SJSA1 (cell line): ENCODE measurements at regions not wholly inside any gene's neighbourhood (a gene's known extent, or its start where the extent isn't known, plus 50 kb on each side); places are given as distances from the start of the nearest gene placed in this dataset.

Source experiments
- DNase-seq, 2 experiments: peaks; one replicate each; pipeline ENCODE4 v3.0.0-alpha.2; 2015 to 2020; ENCODE audit warnings: low spot score in 2 of 2, low read depth in 1 of 2
- H3K27ac ChIP-seq: fragments of 250-450 bp; sonication (Bioruptor Pico); 2 replicates; pipeline ENCODE4 v1.5.1; 2020; ENCODE audit warnings: mild to moderate bottlenecking, moderate library complexity
- H3K27me3 ChIP-seq: fragments of 250-450 bp; sonication (Bioruptor Pico); replicated peaks from 2 replicates; pipeline ENCODE4 v1.5.1; 2020; ENCODE audit warnings: mild to moderate bottlenecking, moderate library complexity
- H3K36me3 ChIP-seq: fragments of 250-450 bp; sonication (Bioruptor Pico); 2 replicates; pipeline ENCODE4 v1.5.1; 2020; ENCODE audit warnings: mild to moderate bottlenecking
- H3K4me1 ChIP-seq: fragments of 250-450 bp; sonication (Bioruptor Pico); replicated peaks from 2 replicates; pipeline ENCODE4 v1.6.1; 2021; ENCODE audit warnings: mild to moderate bottlenecking
- H3K4me3 ChIP-seq: fragments of 250-450 bp; sonication (Bioruptor Pico); 2 replicates; pipeline ENCODE4 v1.5.1; 2020; ENCODE audit warnings: mild to moderate bottlenecking
- H3K9me3 ChIP-seq: fragments of 250-450 bp; sonication (Bioruptor Pico); replicated peaks from 2 replicates; pipeline ENCODE4 v1.5.1; 2020; ENCODE audit warnings: mild to moderate bottlenecking

GRCh38 chr3:152706991-152707713, 127.8 kb upstream of the P2RY1 start:
- no peak overlapping the region for H3K27ac ChIP-seq

GRCh38 chr3:152709659-152710058, 125.3 kb upstream of the P2RY1 start:
- no peak for DNase-seq

More at GRCh38 chr3:152706991-152707713, 127.8 kb upstream of the P2RY1 start:
- Histone ChIP-seq H3K36me3 (no peaks in the 10 kb centered on the region), H3K27me3 (no peaks in the 10 kb centered on the region), H3K4me1 (no peaks in the 10 kb centered on the region), H3K4me3 (no peak overlapping the region), H3K9me3 (no peaks in the 10 kb centered on the region)
- no peak for DNase-seq

GRCh38 chr3:152710549-152710948, 124.4 kb upstream of the P2RY1 start:
- Histone ChIP-seq H3K27ac (no peak overlapping the region), H3K9me3 (no peaks in the 10 kb centered on the region), H3K27me3 (no peaks in the 10 kb centered on the region), H3K4me1 (no peaks in the 10 kb centered on the region), H3K4me3 (no peak overlapping the region), H3K36me3 (no peaks in the 10 kb centered on the region)
- no peak for DNase-seq

More at GRCh38 chr3:152709659-152710058, 125.3 kb upstream of the P2RY1 start:
- Histone ChIP-seq H3K27me3 (no peaks in the 10 kb centered on the region), H3K4me1 (no peaks in the 10 kb centered on the region), H3K27ac (no peak overlapping the region), H3K36me3 (no peaks in the 10 kb centered on the region), H3K9me3 (no peaks in the 10 kb centered on the region), H3K4me3 (no peak overlapping the region)

- no peak overlapping the region for H3K27ac ChIP-seq
- H3K9me3 ChIP-seq, result no peaks in the 10 kb centered on the region
- DNase-seq, result no peak
- no peaks in the 10 kb centered on the region for H3K36me3 ChIP-seq
- no peaks in the 10 kb centered on the region for H3K27me3 ChIP-seq
- no peaks in the 10 kb centered on the region for H3K4me1 ChIP-seq
- no peak overlapping the region for H3K4me3 ChIP-seq
Measured at GRCh38 chr3:152713989-152714388, 120.9 kb upstream of the P2RY1 start.

GRCh38 chr3:152714507-152714906, 120.4 kb upstream of the P2RY1 start:
- Histone ChIP-seq H3K4me3 (no peak overlapping the region), H3K9me3 (no peaks in the 10 kb centered on the region), H3K27ac (no peak overlapping the region), H3K27me3 (no peaks in the 10 kb centered on the region), H3K36me3 (no peaks in the 10 kb centered on the region), H3K4me1 (no peaks in the 10 kb centered on the region)
- no peak for DNase-seq

- Histone ChIP-seq H3K36me3 (no peaks in the 10 kb centered on the region), H3K27me3 (no peaks in the 10 kb centered on the region)
Measured at GRCh38 chr3:152717252-152717651, 117.7 kb upstream of the P2RY1 start.

GRCh38 chr3:152718810-152719209, 116.1 kb upstream of the P2RY1 start:
- H3K4me1 ChIP-seq, result no peaks in the 10 kb centered on the region
- no peak overlapping the region for H3K4me3 ChIP-seq
- no peaks in the 10 kb centered on the region for H3K9me3 ChIP-seq
- DNase-seq, result no peak
- no peaks in the 10 kb centered on the region for H3K27me3 ChIP-seq
- H3K27ac ChIP-seq, result no peak overlapping the region
- no peaks in the 10 kb centered on the region for H3K36me3 ChIP-seq

More at GRCh38 chr3:152717252-152717651, 117.7 kb upstream of the P2RY1 start:
- Histone ChIP-seq H3K4me1 (no peaks in the 10 kb centered on the region), H3K4me3 (no peak overlapping the region), H3K27ac (no peak overlapping the region), H3K9me3 (no peaks in the 10 kb centered on the region)
- no peak for DNase-seq

GRCh38 chr3:152719264-152719663, 115.7 kb upstream of the P2RY1 start:
- H3K4me3 ChIP-seq, result no peak overlapping the region
- H3K4me1 ChIP-seq, result no peaks in the 10 kb centered on the region
- no peaks in the 10 kb centered on the region for H3K9me3 ChIP-seq
- no peaks in the 10 kb centered on the region for H3K36me3 ChIP-seq
- H3K27ac ChIP-seq, result no peak overlapping the region
- DNase-seq, result no peak
- no peaks in the 10 kb centered on the region for H3K27me3 ChIP-seq

- H3K27me3 ChIP-seq, result no peaks in the 10 kb centered on the region
- H3K9me3 ChIP-seq, result no peaks in the 10 kb centered on the region
- H3K36me3 ChIP-seq, result no peaks in the 10 kb centered on the region
- no peaks in the 10 kb centered on the region for H3K4me1 ChIP-seq
- no peak for DNase-seq
- no peak overlapping the region for H3K4me3 ChIP-seq
- no peak overlapping the region for H3K27ac ChIP-seq
Measured at GRCh38 chr3:152720951-152721718, 113.8 kb upstream of the P2RY1 start.

GRCh38 chr3:152724270-152724669, 110.7 kb upstream of the P2RY1 start:
- Histone ChIP-seq H3K4me3 (no peak overlapping the region), H3K36me3 (no peaks in the 10 kb centered on the region), H3K27me3 (no peaks in the 10 kb centered on the region), H3K9me3 (no peaks in the 10 kb centered on the region), H3K27ac (no peak overlapping the region), H3K4me1 (no peaks in the 10 kb centered on the region)
- no peak for DNase-seq

- Histone ChIP-seq H3K9me3 (no peaks in the 10 kb centered on the region), H3K27ac (no peak overlapping the region), H3K27me3 (no peaks in the 10 kb centered on the region), H3K36me3 (no peaks in the 10 kb centered on the region), H3K4me1 (no peaks in the 10 kb centered on the region), H3K4me3 (no peak overlapping the region)
- no peak for DNase-seq
Measured at GRCh38 chr3:152728231-152728980, 106.5 kb upstream of the P2RY1 start.

- H3K4me3 ChIP-seq, result no peak overlapping the region
- no peak for DNase-seq
- no peaks in the 10 kb centered on the region for H3K4me1 ChIP-seq
- no peaks in the 10 kb centered on the region for H3K27me3 ChIP-seq
- H3K27ac ChIP-seq, result no peak overlapping the region
- H3K36me3 ChIP-seq, result no peaks in the 10 kb centered on the region
- no peaks in the 10 kb centered on the region for H3K9me3 ChIP-seq
Measured at GRCh38 chr3:152729906-152730305, 105.0 kb upstream of the P2RY1 start.

- no peaks in the 10 kb centered on the region for H3K36me3 ChIP-seq
- H3K9me3 ChIP-seq, result no peaks in the 10 kb centered on the region
- H3K27me3 ChIP-seq, result no peaks in the 10 kb centered on the region
- no peak overlapping the region for H3K27ac ChIP-seq
- DNase-seq, result no peak
- no peak overlapping the region for H3K4me3 ChIP-seq
- H3K4me1 ChIP-seq, result no peaks in the 10 kb centered on the region
Measured at GRCh38 chr3:152731511-152731910, 103.4 kb upstream of the P2RY1 start.

- no peak overlapping the region for H3K27ac ChIP-seq
- H3K9me3 ChIP-seq, result no peaks in the 10 kb centered on the region
- DNase-seq, result no peak
- no peaks in the 10 kb centered on the region for H3K36me3 ChIP-seq
- H3K4me1 ChIP-seq, result no peaks in the 10 kb centered on the region
- H3K27me3 ChIP-seq, result no peaks in the 10 kb centered on the region
- no peak overlapping the region for H3K4me3 ChIP-seq
Measured at GRCh38 chr3:152733584-152734119, 101.3 kb upstream of the P2RY1 start.
